NAMALWA (cell line): ENCODE measurements at regions not wholly inside any gene's neighbourhood (a gene's known extent, or its start where the extent isn't known, plus 50 kb on each side); places are given as distances from the start of the nearest gene placed in this dataset.
A peak's percentile ranks its signal among the peaks of the same experiment; 100 is the strongest.

ENCODE experiments used
- DNase-seq: peaks from one replicate; pipeline ENCODE4 v3.0.0-alpha.2; 2015; ENCODE audit warnings: low spot score

DNA sequence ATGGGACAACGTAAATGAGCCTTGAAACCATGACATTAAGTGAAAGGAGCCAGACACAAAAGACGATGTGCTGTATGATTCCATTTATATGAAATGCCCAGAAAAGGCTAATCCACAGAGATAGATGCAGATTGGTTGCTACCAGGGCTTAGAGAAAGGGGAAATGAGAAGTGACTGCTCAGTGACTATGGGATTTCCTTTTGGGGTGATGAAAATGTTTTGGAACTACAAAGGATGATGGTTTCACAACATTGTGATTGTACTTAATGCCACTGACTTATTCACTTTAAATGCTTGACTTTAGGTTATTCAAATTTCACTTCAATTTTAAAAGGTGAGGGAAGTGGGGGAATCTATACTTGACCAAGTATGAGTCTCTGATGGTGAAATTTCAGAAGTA, 414.3 kb downstream of the SETD4 start:
- DNase-seq: no peak

DNA sequence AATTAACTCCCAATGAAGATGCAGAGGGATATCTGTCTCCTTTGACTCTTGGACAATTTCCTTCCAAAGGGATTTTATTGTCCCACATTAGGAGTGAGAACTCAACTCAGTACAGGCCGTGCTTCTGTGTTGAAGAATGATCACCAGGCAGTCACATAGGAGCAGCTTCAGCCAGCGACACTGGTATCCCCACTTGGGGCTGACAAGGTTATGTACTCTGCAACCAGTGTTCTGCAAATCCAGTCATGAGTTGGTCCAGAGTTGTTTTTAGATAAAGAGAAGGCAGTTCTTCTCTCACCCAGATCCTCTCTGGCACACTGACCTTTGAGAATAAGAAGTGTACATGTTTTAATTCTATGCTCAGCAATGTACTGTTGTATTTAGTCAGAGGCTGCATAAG, 415.8 kb downstream of the SETD4 start:
- no peak for DNase-seq

DNA sequence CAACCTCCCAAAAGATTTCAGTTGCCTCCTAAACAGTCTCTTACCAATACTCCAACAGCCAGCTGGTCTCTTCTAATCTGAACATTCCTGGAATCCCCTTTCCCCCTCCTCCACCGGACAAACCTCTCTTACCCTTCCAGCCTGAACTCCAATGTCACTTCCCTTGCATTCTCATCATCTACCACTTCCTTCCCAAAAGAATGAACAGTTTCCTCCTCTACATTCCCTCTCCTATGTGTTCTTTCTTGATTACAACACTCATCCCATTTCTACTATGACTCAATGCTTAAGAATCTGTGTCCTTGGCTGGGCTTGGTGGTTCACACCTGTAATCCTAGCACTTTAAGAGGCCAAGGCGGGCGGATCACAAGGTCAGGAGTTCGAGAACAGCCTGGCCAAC, 417.1 kb downstream of the SETD4 start:
- DNase-seq: no peak

DNA sequence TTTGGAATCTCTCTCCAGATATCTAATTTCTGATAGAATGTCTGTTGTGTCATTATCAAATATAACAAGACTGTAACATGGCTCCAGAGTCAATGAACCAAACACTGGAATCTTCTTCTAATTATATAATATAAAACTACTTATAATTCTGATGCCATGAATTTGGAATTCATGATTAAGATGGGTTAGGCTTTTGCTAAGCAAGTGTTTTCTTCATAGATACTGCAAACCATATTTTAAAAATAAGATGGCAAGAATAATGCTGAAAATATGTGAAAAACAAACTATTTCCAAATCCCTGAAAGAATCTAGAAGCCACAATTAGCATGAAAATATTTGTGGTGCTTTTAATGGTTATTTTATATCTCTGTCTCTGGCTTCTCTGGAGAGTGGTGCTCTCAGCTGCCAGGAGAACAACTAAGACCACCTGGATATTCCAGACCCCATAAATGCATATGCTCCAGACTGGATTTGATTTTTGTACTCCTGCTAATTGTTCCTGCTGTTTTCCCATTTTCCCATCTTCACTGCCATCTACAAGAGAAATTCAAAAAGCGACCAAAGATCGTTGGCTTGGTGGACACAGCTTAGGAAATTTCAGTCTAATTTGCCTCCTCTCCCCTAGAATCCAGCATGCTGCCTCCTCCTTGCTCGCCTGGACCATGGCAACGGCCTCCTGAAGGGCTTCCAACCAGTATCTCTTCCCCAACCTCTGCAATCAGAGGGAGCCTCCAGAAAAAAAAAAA, 418.9 kb downstream of the SETD4 start:
- no peak for DNase-seq

DNA sequence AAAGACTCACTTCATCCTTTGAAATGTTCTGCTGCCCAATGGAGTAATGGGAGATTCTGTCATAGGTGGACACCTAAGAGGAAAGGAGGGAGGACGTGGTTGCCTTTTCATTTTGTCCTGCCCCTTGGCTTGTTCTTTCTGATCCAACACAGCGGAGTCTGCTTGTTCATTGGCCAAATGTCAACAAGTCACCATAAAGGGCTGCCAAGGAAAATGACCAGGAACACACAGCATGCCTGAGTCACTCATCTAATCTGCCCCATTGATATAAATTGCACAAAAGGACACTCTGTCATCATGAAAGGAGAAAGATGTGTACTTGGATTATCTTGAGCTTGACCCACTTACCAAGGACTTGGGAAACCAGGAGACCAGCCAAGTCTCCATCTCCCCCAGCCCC, 422.9 kb downstream of the SETD4 start:
- no peak for DNase-seq

DNA sequence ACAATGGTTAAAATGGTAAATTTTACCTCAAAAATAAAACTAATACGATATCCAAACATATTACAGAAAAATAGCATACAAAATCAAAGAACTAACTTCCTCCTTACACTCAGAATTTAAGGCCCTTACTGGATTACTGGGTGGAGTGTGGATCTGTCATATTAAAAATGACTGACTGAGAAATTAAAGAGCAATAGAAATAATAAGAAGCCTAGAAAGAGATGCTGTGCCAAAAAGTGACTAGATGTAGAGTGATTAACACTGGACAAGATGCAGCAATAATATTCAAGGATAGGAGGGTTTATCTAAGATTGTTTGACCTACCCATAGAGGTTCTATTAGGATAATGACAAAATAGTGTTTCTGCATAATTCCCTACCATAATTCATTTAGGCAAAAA, 424.3 kb downstream of the SETD4 start:
- DNase-seq: no peak

DNA sequence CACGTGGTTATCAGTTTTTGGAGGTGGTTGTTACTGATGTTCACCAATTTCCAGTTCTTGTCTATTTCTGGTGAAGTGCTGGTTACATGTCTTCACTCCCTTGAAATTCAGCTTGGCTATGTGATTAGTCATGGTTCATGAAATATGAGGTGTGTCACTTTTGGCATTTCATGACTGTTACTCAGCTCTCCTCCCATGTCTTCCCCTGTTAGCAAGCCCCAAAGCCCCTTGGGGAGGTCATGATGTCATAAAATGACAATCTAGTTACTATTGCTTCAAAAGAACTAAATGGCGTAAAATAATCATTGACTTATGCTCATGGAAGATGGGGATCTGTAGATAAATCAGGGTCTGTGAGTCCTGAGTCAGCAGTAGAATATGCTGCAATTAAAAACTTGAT, 425.1 kb downstream of the SETD4 start:
- DNase-seq: no peak

DNA sequence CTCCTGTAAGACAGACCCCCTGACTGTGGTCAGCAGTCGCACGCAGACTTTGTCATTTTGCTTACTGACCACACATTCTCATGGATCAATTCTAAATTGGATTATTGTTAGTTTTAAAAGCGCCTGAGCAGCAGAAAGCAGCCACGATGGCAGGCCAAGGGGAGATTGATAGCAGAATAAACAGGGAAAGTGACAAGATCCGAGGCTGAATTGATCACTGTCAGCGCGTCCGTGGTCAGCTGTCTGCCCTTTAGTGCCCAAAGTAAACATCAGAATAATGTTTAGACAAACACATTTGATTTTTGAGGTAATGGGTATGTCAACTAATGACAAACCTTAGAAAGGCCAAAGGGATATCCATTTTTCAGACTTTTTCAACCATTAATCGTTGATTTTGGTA, 426.8 kb downstream of the SETD4 start:
- no peak for DNase-seq

DNA sequence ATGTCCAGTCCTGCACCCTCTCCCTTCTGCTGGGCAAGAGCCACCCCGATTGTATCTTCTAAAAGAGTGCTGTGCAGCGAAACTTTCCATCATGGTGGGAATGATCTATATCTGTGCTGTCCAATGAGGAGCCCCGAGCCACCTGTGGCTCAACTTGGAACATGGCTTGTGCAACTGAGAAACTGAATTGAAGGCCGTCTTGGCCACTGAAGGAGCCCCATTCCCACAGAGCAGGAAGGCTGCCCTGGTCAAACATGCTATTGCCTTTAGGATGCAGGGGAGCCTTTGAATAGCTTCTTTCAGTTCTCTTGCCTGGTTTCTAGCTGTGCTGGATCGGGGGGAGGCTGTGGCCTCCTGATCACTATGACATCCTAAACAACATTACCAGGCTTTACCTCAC, 427.6 kb downstream of the SETD4 start:
- no peak for DNase-seq

DNA sequence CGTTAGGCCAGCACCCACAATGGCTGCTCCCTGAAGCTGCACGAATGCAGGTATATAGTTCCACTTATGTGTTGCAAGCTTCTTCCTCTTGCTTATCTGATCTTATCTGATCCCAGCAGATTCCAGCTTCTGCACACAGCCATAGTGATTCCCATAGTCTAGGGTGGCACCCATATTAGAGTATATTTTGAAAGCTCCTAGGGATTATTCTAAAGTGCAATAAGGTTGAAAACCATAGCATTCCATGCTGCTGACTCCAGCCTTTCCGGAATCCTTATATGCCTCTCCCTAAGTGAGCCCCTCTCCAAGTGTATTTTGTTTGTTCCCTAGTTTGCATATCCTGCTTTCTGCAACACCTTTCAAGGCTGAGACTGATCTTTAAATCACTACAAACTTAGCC, 432.0 kb downstream of the SETD4 start:
- DNase-seq: no peak

DNA sequence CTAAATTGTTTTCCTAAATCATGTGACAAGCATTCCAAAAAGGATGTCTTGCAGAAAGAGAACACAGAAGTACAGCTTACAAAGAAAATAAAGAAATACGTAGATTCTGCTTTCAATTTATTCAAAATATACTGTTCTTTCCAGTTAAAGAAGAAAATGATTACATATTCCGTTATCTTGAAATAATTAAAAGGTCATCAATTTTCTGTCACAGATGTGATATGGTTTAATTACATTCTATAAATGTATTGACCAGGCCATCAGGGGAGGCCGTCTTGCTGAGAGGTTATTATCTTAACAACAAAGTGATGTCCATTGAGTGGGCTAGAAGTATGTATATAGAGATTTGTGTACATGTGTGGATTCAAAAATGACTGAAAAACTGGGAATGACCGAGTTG, 432.9 kb downstream of the SETD4 start:
- no peak for DNase-seq

DNA sequence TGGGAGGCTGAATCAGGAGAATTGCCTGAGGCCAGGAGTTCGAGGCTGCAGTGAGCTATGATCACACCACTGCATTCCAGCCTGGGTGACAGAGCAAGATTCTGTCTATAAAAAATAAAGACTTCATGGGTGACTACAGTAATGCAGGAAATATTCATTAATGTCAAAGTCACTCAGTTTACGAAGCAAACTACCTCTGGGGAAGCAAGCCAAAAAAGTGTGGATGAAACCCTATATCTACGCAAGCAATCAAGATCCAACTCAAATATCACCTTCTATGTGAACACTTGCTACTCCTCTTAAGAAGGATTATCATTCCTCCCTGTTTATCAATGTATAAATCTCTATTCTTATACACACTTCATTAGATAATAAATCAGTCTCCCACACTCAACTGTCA, 434.8 kb downstream of the SETD4 start:
- no peak for DNase-seq

DNA sequence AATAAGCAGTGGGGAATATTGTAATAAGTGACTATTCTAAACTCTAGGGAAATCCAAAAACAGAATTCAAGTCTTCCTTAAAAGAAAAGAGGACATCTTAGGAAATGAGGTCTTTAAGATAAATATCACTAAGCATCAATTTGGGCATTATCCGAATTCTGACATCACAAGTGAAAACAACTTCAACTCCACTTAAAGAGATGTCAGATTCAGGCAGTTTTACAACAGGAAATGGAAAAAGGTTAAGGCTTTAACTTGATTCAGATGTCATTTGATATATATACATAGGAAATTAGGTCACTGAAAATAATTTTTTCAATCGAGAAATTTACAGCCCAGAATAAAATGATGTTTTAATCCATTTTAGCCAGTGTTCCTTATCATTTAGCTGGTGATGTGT, 435.4 kb downstream of the SETD4 start:
- no peak for DNase-seq

DNA sequence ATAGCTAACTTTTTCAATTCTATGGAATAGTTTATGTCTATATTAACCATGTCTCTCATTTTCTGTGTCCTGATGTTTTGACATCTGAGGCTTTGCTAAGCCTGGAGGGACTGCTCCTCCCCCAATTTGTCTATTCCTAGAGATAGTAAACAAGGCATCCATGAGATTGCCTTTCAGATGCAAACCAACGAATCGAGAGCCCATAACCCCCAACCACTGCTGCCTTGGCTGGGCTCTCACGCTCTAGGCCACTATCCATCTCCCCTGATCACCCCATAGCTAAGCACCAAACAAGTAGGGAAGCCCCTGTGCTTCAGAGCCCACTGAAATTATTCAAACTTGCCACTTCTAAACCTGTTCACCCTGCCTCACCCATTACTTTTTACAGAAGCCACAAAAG, 437.7 kb downstream of the SETD4 start:
- no peak for DNase-seq

DNA sequence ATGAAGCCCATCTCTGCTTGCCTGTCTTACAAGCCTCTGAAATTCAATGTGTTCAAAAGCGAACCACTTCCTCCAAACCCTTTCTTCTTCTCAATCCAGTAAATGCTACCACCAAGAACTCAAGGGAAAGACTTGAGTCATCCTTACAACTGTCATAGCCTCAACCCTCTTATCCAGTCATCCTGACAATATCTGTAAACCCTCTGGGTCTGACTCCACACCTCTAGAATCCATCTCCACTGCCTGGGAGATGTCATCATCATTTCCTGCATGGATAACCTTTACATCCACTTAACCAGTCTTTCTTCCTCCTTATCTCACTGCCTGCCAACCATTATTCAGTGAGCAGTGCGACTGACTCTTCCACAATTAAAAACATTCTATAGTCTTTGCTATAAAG, 441.1 kb downstream of the SETD4 start:
- DNase-seq: no peak

DNA sequence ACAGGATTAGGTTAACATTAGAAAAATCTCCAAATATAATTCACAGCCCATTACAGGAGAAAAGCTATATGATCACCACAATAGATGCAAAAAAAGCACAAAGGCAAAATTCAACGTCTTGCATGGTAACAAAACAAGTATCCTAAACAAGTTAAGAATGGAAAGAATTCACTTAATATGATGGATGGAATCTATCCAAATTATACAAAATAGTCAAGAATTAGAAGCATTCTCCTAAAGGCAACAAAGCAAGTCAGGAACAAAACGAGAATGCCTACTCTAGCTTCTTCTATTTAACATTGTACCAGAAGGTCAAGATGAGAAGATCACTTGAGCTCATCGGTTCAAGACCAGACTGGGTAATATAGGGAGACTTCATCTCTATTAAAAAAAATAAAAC, 442.8 kb downstream of the SETD4 start:
- no peak for DNase-seq

DNA sequence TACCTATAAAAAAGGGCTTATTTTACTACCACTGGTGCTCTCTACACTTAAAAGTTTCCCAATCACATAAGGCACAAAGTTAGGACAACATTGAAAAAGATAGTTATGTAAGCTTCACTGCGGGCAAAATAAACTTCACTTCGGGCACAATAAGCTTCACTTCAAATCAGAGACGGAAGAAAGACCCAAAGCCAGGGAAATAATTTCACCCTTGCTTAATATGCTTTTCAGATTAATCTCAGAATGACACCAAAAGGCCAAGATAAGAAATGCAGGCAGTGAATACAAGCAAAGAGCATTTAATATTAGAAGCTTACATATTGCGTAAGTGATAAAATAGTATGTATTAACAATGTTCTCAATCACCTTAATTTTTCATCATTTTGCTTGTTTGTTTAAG, 444.2 kb downstream of the SETD4 start:
- DNase-seq: peak; percentile 45

DNA sequence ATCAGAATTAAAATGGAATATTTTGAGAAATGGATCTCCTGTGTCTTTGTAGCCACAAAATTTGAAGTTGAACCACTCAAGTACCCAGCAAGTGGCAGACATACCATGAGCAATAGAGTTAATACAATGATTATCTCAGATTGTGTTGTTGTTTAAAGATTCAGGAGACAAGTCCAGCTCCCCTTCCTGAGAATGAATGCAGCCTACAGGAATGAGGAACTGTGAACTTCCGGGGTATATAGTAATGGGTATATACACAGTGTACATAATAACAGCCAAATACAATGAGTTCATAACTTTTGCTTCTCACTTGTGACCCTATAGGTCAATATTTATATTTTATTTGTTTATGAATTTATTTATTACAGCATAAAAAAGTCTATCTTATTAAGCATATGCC, 445.0 kb downstream of the SETD4 start:
- DNase-seq: no peak

DNA sequence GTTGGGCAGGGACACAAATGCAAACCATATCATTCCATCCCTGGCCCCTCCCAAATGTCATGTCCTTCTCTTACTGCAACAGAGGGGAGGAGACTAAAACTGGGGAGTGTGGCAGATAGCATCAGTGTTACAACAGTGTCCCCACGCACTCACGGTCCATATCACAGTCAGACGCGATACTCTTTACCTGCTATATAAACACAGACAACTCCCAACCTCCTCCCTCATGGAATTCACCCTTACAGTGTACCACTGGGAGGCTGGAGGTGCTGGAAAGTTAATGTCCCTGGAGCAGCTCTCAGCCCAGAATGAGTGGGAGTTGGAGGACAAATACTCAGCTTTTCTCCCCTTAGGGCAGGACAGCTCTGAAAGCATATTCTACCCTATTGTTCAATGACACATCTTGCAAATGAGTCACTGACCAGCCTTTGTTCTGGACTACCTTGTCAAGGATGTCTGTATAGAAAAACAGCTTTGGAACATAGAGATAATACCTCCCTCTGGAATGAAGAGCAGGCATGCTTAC, 445.9 kb downstream of the SETD4 start:
- no peak for DNase-seq

DNA sequence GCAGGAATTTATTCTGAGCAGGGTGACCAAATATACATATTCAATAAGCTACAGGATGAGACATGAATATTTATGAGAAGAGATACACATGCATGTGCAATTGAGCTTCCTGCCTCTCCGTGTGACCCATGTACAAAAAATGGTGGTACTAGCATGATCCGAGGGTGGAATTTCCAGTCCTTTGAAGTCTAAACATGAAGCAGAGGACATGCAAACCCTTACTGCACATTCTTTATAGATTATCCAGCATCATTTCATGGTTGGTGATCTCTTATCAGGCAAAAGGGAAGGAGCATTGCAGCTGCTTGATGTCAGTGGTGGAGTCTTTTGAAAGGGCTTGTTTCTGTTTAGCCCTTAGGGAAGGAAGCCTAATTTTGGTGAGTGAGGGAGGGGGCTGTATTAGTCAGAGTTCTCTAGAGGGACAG, 448.6 kb downstream of the SETD4 start:
- DNase-seq: no peak

DNA sequence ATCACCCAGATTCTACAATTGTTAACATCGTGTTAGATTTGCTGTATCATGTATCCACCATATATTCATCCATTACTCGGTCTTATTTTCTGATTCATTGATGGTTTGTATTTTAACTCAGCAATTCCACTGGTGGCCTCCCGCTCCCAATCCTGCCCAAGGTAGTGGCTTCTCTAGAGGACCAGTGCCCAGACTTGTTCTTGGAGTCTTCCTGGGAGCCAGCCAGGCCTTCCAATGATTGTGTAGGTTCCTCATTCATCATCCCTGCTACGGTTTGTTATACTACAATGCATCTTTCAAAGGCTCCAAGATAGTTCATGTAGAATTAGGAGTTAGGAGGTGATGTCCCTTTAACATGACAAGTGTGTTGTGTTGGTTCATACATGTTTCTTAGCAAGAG, 451.1 kb downstream of the SETD4 start:
- DNase-seq: no peak

DNA sequence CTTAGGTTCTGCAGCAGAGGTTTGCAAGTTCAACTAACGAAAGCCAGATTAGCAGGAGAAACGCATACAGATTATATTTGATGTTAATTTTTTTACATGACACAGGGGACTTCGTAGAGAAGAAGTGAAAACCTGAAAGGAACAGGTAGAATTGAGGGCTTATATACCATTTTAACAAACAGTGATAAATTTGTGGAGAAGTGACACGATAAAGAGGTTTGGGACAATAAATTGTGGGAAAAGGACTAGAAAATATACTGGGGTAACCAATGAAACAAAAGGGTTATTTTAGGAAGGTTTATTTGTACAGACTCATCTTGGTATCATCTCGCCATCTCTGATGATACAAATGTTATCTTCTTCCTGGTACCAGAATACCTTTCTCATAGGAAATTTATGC, 452.9 kb downstream of the SETD4 start:
- DNase-seq: no peak

DNA sequence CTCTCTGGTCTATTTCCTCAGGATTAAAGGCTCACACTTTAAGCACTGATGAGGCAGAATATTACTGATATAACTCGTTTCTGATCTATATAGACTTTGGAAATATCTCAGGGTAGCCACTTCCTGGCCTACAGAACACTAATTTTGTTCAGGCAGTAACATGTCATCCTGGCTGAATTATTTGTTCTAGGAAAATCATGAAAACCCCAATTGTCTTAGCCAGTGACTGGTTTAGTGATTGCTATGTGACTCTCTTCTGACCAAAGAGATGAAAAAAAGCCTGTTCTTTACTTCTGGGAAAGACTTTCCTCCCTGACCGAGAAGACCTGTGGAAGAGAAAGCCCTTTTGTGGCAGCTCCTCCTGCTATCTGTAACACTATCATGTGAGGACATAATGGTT, 453.7 kb downstream of the SETD4 start:
- DNase-seq: no peak

DNA sequence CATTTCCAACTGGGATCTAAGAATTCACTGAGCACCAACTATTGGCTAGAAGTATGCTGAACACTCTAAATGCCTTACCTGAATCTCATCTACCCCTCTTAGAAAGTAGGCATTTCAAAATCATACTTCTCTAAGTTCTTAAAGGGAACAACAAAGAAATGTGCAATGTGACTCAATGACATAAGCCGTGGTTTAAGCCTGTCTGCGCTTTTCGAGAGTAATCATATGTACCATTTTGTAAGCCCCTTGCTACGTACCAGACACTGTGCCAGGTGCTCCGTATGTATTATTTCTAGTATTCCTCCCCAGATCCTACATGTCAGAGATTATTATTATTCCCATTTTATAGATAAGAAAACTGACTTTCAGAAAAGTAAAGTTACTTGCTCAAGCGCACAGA, 454.2 kb downstream of the SETD4 start:
- no peak for DNase-seq
